GM21786 (cell line): ENCODE measurements at regions not wholly inside any gene's neighbourhood (a gene's known extent, or its start where the extent isn't known, plus 50 kb on each side); places are given as distances from the start of the nearest gene placed in this dataset.
"Not testable (repeated sequence)": the region's sequence is repeated elsewhere in the genome, so short reads cannot be mapped to it uniquely, and the experiment has no call there.

Experiments
- ATAC-seq: cut with Tn5 transposase; IDR thresholded peaks from one replicate; pipeline ENCODE4 v1.9.1; 2021; ENCODE audit not compliant: unreplicated experiment

- ATAC-seq = no peak
Measured at GRCh38 chr5:39633057-39633456, 208.3 kb upstream of the DAB2 start.

- no peak for ATAC-seq
Measured at GRCh38 chr5:39631958-39632357, 207.2 kb upstream of the DAB2 start.

GRCh38 chr5:39629946-39630345, 205.2 kb upstream of the DAB2 start:
- ATAC-seq = no peak

- ATAC-seq = no peak
Measured at GRCh38 chr5:39628348-39628747, 203.6 kb upstream of the DAB2 start.

GRCh38 chr5:39624890-39625289, 200.1 kb upstream of the DAB2 start:
- no peak for ATAC-seq

GRCh38 chr5:39624268-39624886, 199.6 kb upstream of the DAB2 start:
- no peak for ATAC-seq

- no peak for ATAC-seq
Measured at GRCh38 chr5:39623291-39623865, 198.6 kb upstream of the DAB2 start.

- no peak for ATAC-seq
Measured at GRCh38 chr5:39622281-39622680, 197.5 kb upstream of the DAB2 start.

- no peak for ATAC-seq
Measured at GRCh38 chr5:39619168-39619818, 194.5 kb upstream of the DAB2 start.

GRCh38 chr5:39618391-39618790, 193.6 kb upstream of the DAB2 start:
- ATAC-seq = no peak

- ATAC-seq = no peak
Measured at GRCh38 chr5:39616131-39616530, 191.4 kb upstream of the DAB2 start.

- not testable (repeated sequence) for ATAC-seq
Measured at GRCh38 chr5:39611076-39611475, 186.3 kb upstream of the DAB2 start.

- no peak for ATAC-seq
Measured at GRCh38 chr5:39608024-39608423, 183.2 kb upstream of the DAB2 start.

- ATAC-seq = no peak
Measured at GRCh38 chr5:39606591-39606990, 181.8 kb upstream of the DAB2 start.

- ATAC-seq = no peak
Measured at GRCh38 chr5:39605588-39606575, 181.1 kb upstream of the DAB2 start.

GRCh38 chr5:39605145-39605544, 180.4 kb upstream of the DAB2 start:
- ATAC-seq = no peak

GRCh38 chr5:39604491-39604890, 179.7 kb upstream of the DAB2 start:
- ATAC-seq = no peak

GRCh38 chr5:39599721-39600431, 175.1 kb upstream of the DAB2 start:
- no peak for ATAC-seq

- no peak for ATAC-seq
Measured at GRCh38 chr5:39598661-39599248, 174.0 kb upstream of the DAB2 start.

- no peak for ATAC-seq
Measured at GRCh38 chr5:39588179-39588578, 163.4 kb upstream of the DAB2 start.
